ENCODE measurements at regions not wholly inside any gene's neighbourhood (a gene's known extent, or its start where the extent isn't known, plus 50 kb on each side); places are given as distances from the start of the nearest gene placed in this dataset.

- DNase-seq = no peak
- Histone ChIP-seq H3K27me3 (no peaks in the 10 kb centered on the region), H3K4me1 (no peaks in the 10 kb centered on the region), H3K4me3 (ENCODE audit: low read depth, low read length) (no peak overlapping the region), H3K9me3 (no peaks in the 10 kb centered on the region), H3K36me3 (no peaks in the 10 kb centered on the region)
- TF ChIP-seq, protein P1, sequence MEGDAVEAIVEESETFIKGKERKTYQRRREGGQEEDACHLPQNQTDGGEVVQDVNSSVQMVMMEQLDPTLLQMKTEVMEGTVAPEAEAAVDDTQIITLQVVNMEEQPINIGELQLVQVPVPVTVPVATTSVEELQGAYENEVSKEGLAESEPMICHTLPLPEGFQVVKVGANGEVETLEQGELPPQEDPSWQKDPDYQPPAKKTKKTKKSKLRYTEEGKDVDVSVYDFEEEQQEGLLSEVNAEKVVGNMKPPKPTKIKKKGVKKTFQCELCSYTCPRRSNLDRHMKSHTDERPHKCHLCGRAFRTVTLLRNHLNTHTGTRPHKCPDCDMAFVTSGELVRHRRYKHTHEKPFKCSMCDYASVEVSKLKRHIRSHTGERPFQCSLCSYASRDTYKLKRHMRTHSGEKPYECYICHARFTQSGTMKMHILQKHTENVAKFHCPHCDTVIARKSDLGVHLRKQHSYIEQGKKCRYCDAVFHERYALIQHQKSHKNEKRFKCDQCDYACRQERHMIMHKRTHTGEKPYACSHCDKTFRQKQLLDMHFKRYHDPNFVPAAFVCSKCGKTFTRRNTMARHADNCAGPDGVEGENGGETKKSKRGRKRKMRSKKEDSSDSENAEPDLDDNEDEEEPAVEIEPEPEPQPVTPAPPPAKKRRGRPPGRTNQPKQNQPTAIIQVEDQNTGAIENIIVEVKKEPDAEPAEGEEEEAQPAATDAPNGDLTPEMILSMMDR (IDR thresholded peaks at IDR 0.05; ENCODE audit: low read depth, low read length) = no peak
These were observed 373.1 kb upstream of the DDHD1 start for GRCh38 chr14:53526200-53526599.

DNA sequence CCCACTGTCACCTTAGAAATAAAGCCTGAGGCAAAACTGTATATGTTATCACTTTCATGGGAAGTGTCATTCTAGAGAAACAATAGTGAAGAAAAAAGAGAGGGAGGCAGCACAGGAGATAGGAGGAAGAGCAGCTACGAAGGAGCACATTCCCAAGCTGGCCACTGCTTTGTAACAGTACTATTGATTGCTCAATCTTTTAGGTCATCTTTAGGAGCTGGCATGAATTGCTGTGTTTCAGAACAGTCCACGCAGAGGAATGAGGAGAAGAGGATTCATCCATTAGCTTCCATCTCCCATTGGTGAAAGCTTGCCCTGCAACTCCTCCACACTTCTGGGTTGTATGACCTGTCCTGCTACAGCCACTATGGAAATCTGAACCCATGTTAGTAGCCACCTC is 372.5 kb upstream of the DDHD1 start:
- Histone ChIP-seq H3K9me3 (no peaks in the 10 kb centered on the region), H3K36me3 (no peaks in the 10 kb centered on the region)
- DNase-seq = no peak

DNA sequence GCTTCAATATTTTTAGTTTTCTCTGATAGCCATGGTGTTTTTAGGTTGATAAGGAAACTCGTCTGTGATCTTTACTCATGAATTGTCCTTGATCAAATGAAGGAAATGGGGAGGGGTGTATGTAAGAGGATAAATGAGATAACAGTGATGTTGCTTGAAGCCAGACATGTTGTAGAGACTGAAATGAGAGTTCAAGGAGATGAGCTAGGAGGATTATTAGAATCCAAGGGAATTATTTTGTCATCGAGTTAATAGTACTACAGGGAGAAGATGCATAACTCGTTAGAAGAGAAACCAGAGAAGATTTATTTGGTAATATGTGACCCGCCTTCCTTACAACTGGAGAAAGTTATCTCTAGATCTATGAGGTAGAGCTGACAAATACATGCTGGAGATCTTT is 371.3 kb upstream of the DDHD1 start:
- Histone ChIP-seq H3K4me3 (ENCODE audit: low read depth, low read length) (no peak overlapping the region), H3K27me3 (no peaks in the 10 kb centered on the region), H3K4me1 (no peaks in the 10 kb centered on the region), H3K9me3 (no peaks in the 10 kb centered on the region), H3K36me3 (no peaks in the 10 kb centered on the region)
- no peak for DNase-seq
- TF ChIP-seq, protein P1 (IDR thresholded peaks at IDR 0.05; ENCODE audit: low read depth, low read length) = no peak

More for the DNA sequence above, 372.5 kb upstream of the DDHD1 start:
- no peaks in the 10 kb centered on the region for H3K4me1 ChIP-seq
- no peak overlapping the region for H3K4me3 ChIP-seq (ENCODE audit: low read depth, low read length)
- H3K27me3 ChIP-seq = no peaks in the 10 kb centered on the region
- TF ChIP-seq, protein P1 (IDR thresholded peaks at IDR 0.05; ENCODE audit: low read depth, low read length) = no peak

DNA sequence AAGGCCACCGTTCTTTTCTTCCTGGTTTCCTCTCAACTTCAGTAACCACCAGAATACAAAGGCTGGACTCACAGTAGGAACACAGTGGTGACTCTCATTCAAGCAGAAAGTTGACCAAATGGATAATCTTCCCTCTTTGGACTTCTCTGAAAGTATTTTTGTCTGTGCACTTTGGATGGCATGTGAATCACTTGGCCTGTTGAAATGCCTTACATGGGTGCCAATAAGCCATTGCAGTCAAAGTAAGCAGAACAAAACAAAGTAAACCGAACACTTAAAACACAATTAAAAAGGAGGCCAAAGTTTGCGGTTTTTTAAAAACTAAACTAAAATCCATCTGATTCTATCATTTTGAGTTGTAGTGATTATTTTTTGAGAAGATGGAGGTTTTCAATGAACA is 370.1 kb upstream of the DDHD1 start:
- Histone ChIP-seq H3K27me3 (no peaks in the 10 kb centered on the region), H3K4me1 (no peaks in the 10 kb centered on the region), H3K4me3 (ENCODE audit: low read depth, low read length) (no peak overlapping the region), H3K36me3 (no peaks in the 10 kb centered on the region), H3K9me3 (no peaks in the 10 kb centered on the region)
- DNase-seq = no peak
- TF ChIP-seq, protein P1 (IDR thresholded peaks at IDR 0.05; ENCODE audit: low read depth, low read length) = no peak

DNA sequence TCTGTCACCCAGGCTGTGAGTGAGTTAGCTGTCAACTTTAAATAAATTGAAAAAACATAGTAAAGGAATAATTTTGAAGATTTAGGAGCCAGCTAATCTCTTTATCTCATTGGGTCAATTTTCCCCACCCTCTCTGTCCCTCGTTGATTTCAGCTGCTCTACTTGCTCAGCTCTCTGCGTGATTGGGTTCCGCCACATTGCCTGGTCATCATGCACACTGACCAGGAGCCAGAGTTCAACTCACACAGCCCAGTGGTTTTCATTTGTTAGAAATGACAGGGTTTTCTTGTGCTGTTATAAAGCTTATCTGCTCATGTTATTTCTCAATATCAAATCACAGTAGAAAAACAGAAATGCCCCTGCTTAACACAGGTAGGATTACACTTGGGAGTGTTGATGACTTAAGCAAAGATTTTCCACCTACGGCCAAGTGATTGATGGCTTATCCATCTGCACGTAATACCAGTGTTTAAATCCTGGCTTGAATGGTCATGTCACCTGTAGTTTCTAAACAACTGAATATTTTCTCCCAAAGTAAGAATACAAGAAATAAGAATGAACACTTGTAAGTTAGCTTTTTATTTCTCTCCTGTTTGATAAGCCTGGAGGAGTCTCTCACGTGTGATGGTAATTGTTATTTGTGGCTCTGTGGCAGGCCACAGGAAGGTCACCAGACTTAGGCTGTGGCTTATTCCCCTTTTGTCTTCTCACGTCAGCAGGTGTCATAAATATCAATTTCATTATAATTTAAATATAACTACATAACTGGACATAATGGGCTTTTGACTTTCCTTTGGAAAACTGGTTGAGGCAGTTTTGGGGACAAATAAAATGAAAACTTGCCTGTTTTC is 367.2 kb upstream of the DDHD1 start:
- no peaks in the 10 kb centered on the region for H3K36me3 ChIP-seq
- no peak overlapping the region for H3K4me3 ChIP-seq (ENCODE audit: low read depth, low read length)
- H3K4me1 ChIP-seq = no peaks in the 10 kb centered on the region
- H3K27me3 ChIP-seq = no peaks in the 10 kb centered on the region
- no peak for DNase-seq
- H3K9me3 ChIP-seq = no peaks in the 10 kb centered on the region
- TF ChIP-seq, protein P1 (IDR thresholded peaks at IDR 0.05; ENCODE audit: low read depth, low read length) = no peak

DNA sequence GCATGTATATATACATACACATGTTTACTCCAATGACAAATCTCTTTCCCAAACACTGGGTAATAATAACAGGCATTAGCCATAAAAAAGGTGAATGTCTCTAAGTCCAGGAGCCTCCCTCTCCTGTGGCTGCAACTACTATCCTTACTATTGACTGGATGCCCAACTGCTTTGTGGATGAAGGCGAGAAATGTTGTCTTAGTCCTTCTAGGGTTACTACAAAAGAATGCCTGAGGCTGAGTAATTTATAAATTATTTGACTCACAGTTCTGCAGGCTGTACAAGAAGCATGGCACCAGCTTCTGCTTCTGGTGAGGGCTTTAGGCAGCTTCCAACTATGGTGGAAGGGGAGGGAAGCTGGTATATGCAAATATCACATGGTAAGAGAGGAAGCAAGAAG is 366.0 kb upstream of the DDHD1 start:
- Histone ChIP-seq H3K4me1 (no peaks in the 10 kb centered on the region), H3K9me3 (no peaks in the 10 kb centered on the region), H3K36me3 (no peaks in the 10 kb centered on the region), H3K4me3 (ENCODE audit: low read depth, low read length) (no peak overlapping the region), H3K27me3 (no peaks in the 10 kb centered on the region)
- TF ChIP-seq, protein P1 (IDR thresholded peaks at IDR 0.05; ENCODE audit: low read depth, low read length) = no peak
- DNase-seq = no peak

Measured in BE2C (cell line).